Neuronal stem cell (in vitro differentiated cells): ENCODE measurements at regions not wholly inside any gene's neighbourhood (a gene's known extent, or its start where the extent isn't known, plus 50 kb on each side); places are given as distances from the start of the nearest gene placed in this dataset.

ENCODE experiments used
- DNase-seq: peaks from one replicate; pipeline ENCODE4 v3.0.0-alpha.2; 2013; ENCODE audit warnings: low spot score
- H2AFZ ChIP-seq: one replicate; pipeline ENCODE4 v1.6.1; 2013; ENCODE audit warnings: mild to moderate bottlenecking, low read length, inconsistent platforms
- H2AK5ac ChIP-seq: 2 replicates; pipeline ENCODE4 v1.6.1; 2013; ENCODE audit warnings: low read depth, mild to moderate bottlenecking, inconsistent platforms, low read length, moderate library complexity, mixed read lengths
- H2BK120ac ChIP-seq: 2 replicates; pipeline ENCODE4 v1.6.1; 2013; ENCODE audit warnings: low read depth, mild to moderate bottlenecking, inconsistent platforms, low read length, moderate library complexity, mixed read lengths
- H2BK12ac ChIP-seq: one replicate; pipeline ENCODE4 v1.6.1; 2013; ENCODE audit warnings: low read length, inconsistent platforms
- H2BK15ac ChIP-seq: 2 replicates; pipeline ENCODE4 v1.6.1; 2013; ENCODE audit warnings: mild to moderate bottlenecking, low read length, inconsistent platforms, mixed read lengths
- H2BK5ac ChIP-seq: one replicate; pipeline ENCODE4 v1.6.1; 2013; ENCODE audit warnings: inconsistent platforms, mild to moderate bottlenecking, low read length, moderate library complexity
- H3K14ac ChIP-seq: one replicate; pipeline ENCODE4 v1.6.1; 2013; ENCODE audit warnings: low read length, inconsistent platforms
- H3K18ac ChIP-seq: 2 replicates; pipeline ENCODE4 v1.6.1; 2013; ENCODE audit warnings: low read length, inconsistent platforms
- H3K23ac ChIP-seq: 2 replicates; pipeline ENCODE4 v1.6.1; 2013; ENCODE audit warnings: low read depth, mild to moderate bottlenecking, mixed read lengths, low read length, inconsistent platforms; ENCODE audit not compliant: poor library complexity
- H3K27ac ChIP-seq: replicated peaks from 3 replicates; pipeline ENCODE4 v1.5.1; 2013; ENCODE audit warnings: low read length, inconsistent platforms
- H3K27me3 ChIP-seq, 3 experiments: 2 replicates each; pipeline ENCODE4 v1.6.1; 2013; ENCODE audit warnings: low read length in 3 of 3, mild to moderate bottlenecking in 2 of 3, inconsistent platforms in 1 of 3, low read depth in 1 of 3, mixed read lengths in 1 of 3, moderate library complexity in 1 of 3; ENCODE audit not compliant: control insufficient read depth in 3 of 3, insufficient read depth in 3 of 3
- H3K36me3 ChIP-seq, 2 donors: replicated peaks in 1 of 2; 2 replicates each; pipeline ENCODE4 v1.6.1; 2013; ENCODE audit warnings: low read length in 2 of 2; ENCODE audit not compliant: control insufficient read depth in 2 of 2, insufficient read depth in 2 of 2
- H3K4ac ChIP-seq: 2 replicates; pipeline ENCODE4 v1.6.1; 2013; ENCODE audit warnings: inconsistent platforms, mild to moderate bottlenecking, low read length, moderate library complexity
- H3K4me1 ChIP-seq, 2 donors: 1 replicate in 1 of 2; 2 replicates in 1 of 2; pipeline ENCODE4 v1.6.1; 2013; ENCODE audit warnings: low read length in 2 of 2, low read depth in 1 of 2; ENCODE audit not compliant: control insufficient read depth in 2 of 2, insufficient read depth in 1 of 2
- H3K4me2 ChIP-seq: one replicate; pipeline ENCODE4 v1.6.1; 2013; ENCODE audit warnings: mild to moderate bottlenecking, low read length, inconsistent platforms; ENCODE audit not compliant: insufficient read depth, poor library complexity, severe bottlenecking
- H3K4me3 ChIP-seq, 2 donors: 2 replicates each; pipeline ENCODE4 v1.5.1; 2013; ENCODE audit warnings: low read length in 2 of 2, mild to moderate bottlenecking in 2 of 2, inconsistent platforms in 1 of 2, moderate library complexity in 1 of 2
- H3K79me1 ChIP-seq: one replicate; pipeline ENCODE4 v1.6.1; 2013; ENCODE audit warnings: low read depth, mild to moderate bottlenecking, inconsistent platforms, low read length, moderate library complexity
- H3K9ac ChIP-seq: one replicate; pipeline ENCODE4 v1.6.1; 2013; ENCODE audit warnings: mild to moderate bottlenecking, low read depth, low read length, inconsistent platforms; ENCODE audit not compliant: poor library complexity
- H3K9me3 ChIP-seq, 2 donors: replicated peaks in 1 of 2; 2 replicates each; pipeline versions ENCODE3 to v1.6.1; 2013; ENCODE audit warnings: low read length in 2 of 2, mild to moderate bottlenecking in 2 of 2, inconsistent platforms in 1 of 2, low read depth in 1 of 2, mixed read lengths in 1 of 2, moderate library complexity in 1 of 2; ENCODE audit not compliant: control insufficient read depth in 2 of 2, insufficient read depth in 1 of 2
- H4K8ac ChIP-seq: one replicate; pipeline ENCODE4 v1.6.1; 2013; ENCODE audit warnings: low read depth, mild to moderate bottlenecking, inconsistent platforms, low read length, moderate library complexity
- H4K91ac ChIP-seq: one replicate; pipeline ENCODE4 v1.6.1; 2013; ENCODE audit warnings: low read length, low read depth, mild to moderate bottlenecking, inconsistent platforms; ENCODE audit not compliant: poor library complexity
- WGBS, 2 donors: extraction: QIAGEN DNeasy Blood & Tissue Kit; methylation state at CpG; one replicate each; pipeline ENCODE4 v1.1.7; 2013; ENCODE audit warnings: missing lambda C conversion rate in 2 of 2, mixed read lengths in 1 of 2; ENCODE audit not compliant: insufficient read length in 2 of 2, insufficient replicate concordance in 1 of 2; ENCODE audit errors: extremely low coverage in 2 of 2; 5-methylcytosine and 5-hydroxymethylcytosine counted together

DNA sequence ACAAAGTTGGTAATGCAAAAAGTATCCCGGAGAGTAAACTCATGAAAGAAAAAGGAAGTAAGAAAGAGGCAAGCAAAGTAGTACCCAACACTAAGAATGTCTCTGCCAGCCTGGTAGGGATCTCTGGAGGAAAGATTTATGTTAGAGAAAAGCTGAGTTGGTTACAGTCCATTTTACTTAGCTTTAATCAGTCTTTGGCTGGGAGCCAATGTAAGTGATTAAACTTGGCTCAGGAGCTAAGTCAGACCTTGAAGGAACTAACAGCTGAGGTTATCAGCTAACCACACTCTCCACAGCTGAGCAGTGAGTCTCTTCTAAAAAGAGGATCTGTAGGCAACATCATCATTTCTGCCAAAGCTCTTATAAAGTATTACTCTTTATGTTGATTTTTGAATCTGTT lies 148.0 kb downstream of the ANKRD7 start:
- H3K9me3 ChIP-seq, result no peaks in the 10 kb centered on the region
- H4K91ac ChIP-seq, result no peak overlapping the region
- H2BK12ac ChIP-seq, result no peak overlapping the region
- H2BK5ac ChIP-seq, result no peak overlapping the region
- H3K27me3 ChIP-seq, result no peaks in the 10 kb centered on the region
- H2AFZ ChIP-seq, result no peak overlapping the region
- H3K79me1 ChIP-seq, result no peaks in the 10 kb centered on the region
- H3K23ac ChIP-seq, result no peak overlapping the region
- H3K27ac ChIP-seq, result no peak overlapping the region
- WGBS, 2 donors, result no CpG with 5 or more reads among the region's 1 CpG
- no peaks in the 10 kb centered on the region for H3K36me3 ChIP-seq
- no peak overlapping the region for H3K4me3 ChIP-seq
- H3K4me2 ChIP-seq, result no peak overlapping the region
- no peak overlapping the region for H2BK120ac ChIP-seq
- H3K9ac ChIP-seq, result no peak overlapping the region
- no peak overlapping the region for H3K4ac ChIP-seq
- H3K4me1 ChIP-seq, result no peaks in the 10 kb centered on the region
- no peak for DNase-seq
- no peak overlapping the region for H3K14ac ChIP-seq
- no peak overlapping the region for H2AK5ac ChIP-seq
- H2BK15ac ChIP-seq, result no peak overlapping the region
- no peak overlapping the region for H4K8ac ChIP-seq
- no peak overlapping the region for H3K18ac ChIP-seq

- no peak overlapping the region for H3K4me2 ChIP-seq
- no peak overlapping the region for H2BK12ac ChIP-seq
- H3K4ac ChIP-seq, result no peak overlapping the region
- no peaks in the 10 kb centered on the region for H3K79me1 ChIP-seq
- H3K27ac ChIP-seq, result no peak overlapping the region
- no peak overlapping the region for H2BK5ac ChIP-seq
- no peaks in the 10 kb centered on the region for H3K36me3 ChIP-seq
- WGBS, 2 donors, result no CpG with 5 or more reads among the region's 3 CpGs
- H3K27me3 ChIP-seq, result no peaks in the 10 kb centered on the region
- H3K4me3 ChIP-seq, result no peak overlapping the region
- no peaks in the 10 kb centered on the region for H3K4me1 ChIP-seq
- no peak overlapping the region for H3K23ac ChIP-seq
- H3K9me3 ChIP-seq, result no peaks in the 10 kb centered on the region
- no peak overlapping the region for H3K14ac ChIP-seq
- H2BK120ac ChIP-seq, result no peak overlapping the region
- DNase-seq, result no peak
- H3K9ac ChIP-seq, result no peak overlapping the region
- H2AK5ac ChIP-seq, result no peak overlapping the region
- no peak overlapping the region for H4K91ac ChIP-seq
- H4K8ac ChIP-seq, result no peak overlapping the region
- no peak overlapping the region for H2BK15ac ChIP-seq
- H2AFZ ChIP-seq, result no peak overlapping the region
- no peak overlapping the region for H3K18ac ChIP-seq
These were observed 165.1 kb downstream of the ANKRD7 start for GRCh38 chr7:118389629-118390028.

DNA sequence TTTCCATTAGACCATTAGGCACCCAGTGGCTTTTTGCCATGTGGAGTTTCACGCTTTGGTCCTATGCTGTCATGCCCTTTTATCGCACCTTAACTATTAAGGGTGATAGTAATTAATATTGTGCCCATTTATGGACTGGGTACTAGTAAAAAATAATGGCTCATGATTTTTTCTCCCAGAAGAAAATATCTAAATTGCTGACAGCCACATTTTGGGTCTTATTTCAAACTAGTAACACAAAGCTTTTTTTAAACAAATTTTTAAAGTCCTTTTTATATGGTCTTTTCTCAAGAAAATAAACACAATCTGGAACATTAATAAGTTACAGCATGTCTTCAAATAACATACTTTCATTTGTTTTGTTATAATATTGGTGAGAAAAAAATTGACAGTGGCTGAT lies 179.7 kb downstream of the ANKRD7 start:
- Histone ChIP-seq H3K9ac (no peak overlapping the region), H3K27ac (no peak overlapping the region), H3K27me3 (no peaks in the 10 kb centered on the region), H3K4me1 (no peaks in the 10 kb centered on the region), H2BK12ac (no peak overlapping the region), H4K8ac (no peak overlapping the region), H3K4ac (no peak overlapping the region), H2AFZ (no peak overlapping the region), H3K79me1 (no peaks in the 10 kb centered on the region), H3K18ac (no peak overlapping the region), H3K4me2 (no peak overlapping the region), H4K91ac (no peak overlapping the region), H3K9me3 (no peaks in the 10 kb centered on the region), H3K36me3 (no peaks in the 10 kb centered on the region), H2BK5ac (no peak overlapping the region), H2BK120ac (no peak overlapping the region), H3K14ac (no peak overlapping the region), H2BK15ac (no peak overlapping the region), H3K23ac (no peak overlapping the region), H3K4me3 (no peak overlapping the region), H2AK5ac (no peak overlapping the region)
- WGBS, 2 donors, result no CpG with 5 or more reads among the region's 2 CpGs
- no peak for DNase-seq

GRCh38 chr7:118418433-118418832 lies 193.9 kb downstream of the ANKRD7 start:
- no peak overlapping the region for H4K8ac ChIP-seq
- H3K36me3 ChIP-seq, result no peaks in the 10 kb centered on the region
- H3K9me3 ChIP-seq, result no peaks in the 10 kb centered on the region
- no peak overlapping the region for H3K23ac ChIP-seq
- H3K79me1 ChIP-seq, result no peaks in the 10 kb centered on the region
- H2BK12ac ChIP-seq, result no peak overlapping the region
- H2BK5ac ChIP-seq, result no peak overlapping the region
- H3K14ac ChIP-seq, result no peak overlapping the region
- H3K27me3 ChIP-seq, result no peaks in the 10 kb centered on the region
- no peak overlapping the region for H3K18ac ChIP-seq
- H2AFZ ChIP-seq, result no peak overlapping the region
- no peak overlapping the region for H3K4me3 ChIP-seq
- no peak overlapping the region for H4K91ac ChIP-seq
- H2BK15ac ChIP-seq, result no peak overlapping the region
- no peak overlapping the region for H3K4ac ChIP-seq
- no peak overlapping the region for H3K4me2 ChIP-seq
- WGBS, 2 donors, result no CpG with 5 or more reads among the region's 1 CpG
- H3K27ac ChIP-seq, result no peak overlapping the region
- no peak overlapping the region for H2BK120ac ChIP-seq
- no peak overlapping the region for H2AK5ac ChIP-seq
- no peak overlapping the region for H3K9ac ChIP-seq
- no peaks in the 10 kb centered on the region for H3K4me1 ChIP-seq
- no peak for DNase-seq
